Left renal pelvis (tissue), 4 donors: ENCODE measurements at regions not wholly inside any gene's neighbourhood (a gene's known extent, or its start where the extent isn't known, plus 50 kb on each side); places are given as distances from the start of the nearest gene placed in this dataset.

Source experiments
- DNase-seq, 4 donors: peaks; one replicate each; pipeline ENCODE4 v3.0.0-alpha.2; 2013; ENCODE audit warnings: low read depth in 4 of 4, low spot score in 3 of 4

DNA sequence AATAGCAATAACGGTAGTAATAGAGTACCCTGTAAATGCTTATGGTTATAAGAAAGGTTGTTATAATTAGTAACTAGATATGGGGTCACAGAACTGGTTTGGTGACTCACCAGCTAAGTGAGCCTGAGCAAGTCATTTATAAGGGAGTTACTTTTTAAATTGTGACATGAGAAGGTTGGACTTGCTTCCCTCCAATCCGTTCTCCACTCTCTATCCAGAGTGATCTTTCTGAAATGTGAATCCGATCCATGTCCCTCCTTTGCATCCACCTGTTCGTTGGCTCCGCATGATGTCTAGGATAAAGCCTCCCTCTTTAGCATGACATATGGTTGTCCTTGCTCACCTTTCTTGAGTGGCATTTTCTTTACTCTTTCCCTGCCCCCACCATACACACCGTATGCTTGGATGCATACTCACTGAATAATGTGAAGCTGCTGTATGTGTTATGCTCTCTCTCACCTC is 83.1 kb downstream of the CDC42EP3 start:
- no peak for DNase-seq

- DNase-seq: no peak
Measured at GRCh38 chr2:37589298-37589697, 82.1 kb downstream of the CDC42EP3 start.

GRCh38 chr2:37590119-37590571 is 81.3 kb downstream of the CDC42EP3 start:
- no peak for DNase-seq
